ENCODE measurements at regions not wholly inside any gene's neighbourhood (a gene's known extent, or its start where the extent isn't known, plus 50 kb on each side); places are given as distances from the start of the nearest gene placed in this dataset.
"Not testable (repeated sequence)": the region's sequence is repeated elsewhere in the genome, so short reads cannot be mapped to it uniquely, and the experiment has no call there.

DNA sequence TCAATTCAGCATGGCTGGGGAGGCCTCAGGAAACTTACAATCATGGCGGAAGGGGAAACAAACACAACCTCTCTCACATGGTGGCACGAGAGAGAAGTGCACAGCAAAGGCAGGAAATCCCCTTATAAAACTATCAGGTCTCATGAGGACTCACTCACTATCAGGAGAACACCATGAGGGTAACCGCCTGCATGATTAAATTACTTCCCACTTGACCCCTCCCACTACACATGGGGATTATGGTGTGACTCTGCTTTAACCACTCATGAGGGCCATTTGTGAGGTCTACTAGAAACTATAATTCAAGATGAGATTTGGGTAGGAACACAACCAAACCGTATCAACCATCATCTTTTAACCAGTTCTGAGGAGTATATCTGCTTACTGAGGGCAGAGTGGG lies 387.4 kb upstream of the NFIA start:
- Histone ChIP-seq H3K4me3 (replicated peaks in 1 of 3; ENCODE audit: low read depth in 2 of 3, low read length in 3 of 3) (no peak overlapping the region), H3K79me2 (ENCODE audit: insufficient read depth, low read length) (no peaks in the 10 kb centered on the region), H3K27ac (ENCODE audit: low read depth in 1 of 2, low read length in 2 of 2) (no peak overlapping the region), H2AFZ (ENCODE audit: insufficient read depth, low read depth, low read length, poor library complexity, severe bottlenecking) (no peak overlapping the region), H4K20me1 (ENCODE audit: insufficient read depth, low read length) (no peaks in the 10 kb centered on the region), H3K4me2 (replicated peaks; ENCODE audit: extremely low read depth, low read length, poor library complexity, severe bottlenecking) (no peak overlapping the region), H3K4me1 (ENCODE audit: control insufficient read depth in 1 of 2, insufficient read depth in 2 of 2, low read length in 2 of 2) (no peaks in the 10 kb centered on the region), H3K36me3 (replicated peaks in 1 of 2; ENCODE audit: control insufficient read depth in 1 of 2, insufficient read depth in 2 of 2, low read length in 2 of 2) (no peaks in the 10 kb centered on the region), H3K9ac (ENCODE audit: insufficient read depth, low read length, poor library complexity, severe bottlenecking) (no peak overlapping the region), H3K27me3 (ENCODE audit: control insufficient read depth in 2 of 2, insufficient read depth in 2 of 2, low read length in 2 of 2) (no peaks in the 10 kb centered on the region), H3K9me3 (replicated peaks in 1 of 2; ENCODE audit: control insufficient read depth in 1 of 2, insufficient read depth in 1 of 2, low read length in 2 of 2) (peaks cover 4 to 6% of the 10 kb centered on the region in 2 donors)
- Mint-ChIP-seq H3K9me3 (peaks cover 0 to 9% (median 5%) of the 10 kb centered on the region in 7 donors), H3K27ac (no peak overlapping the region), H3K36me3 (no peaks in the 10 kb centered on the region), H3K4me3 (no peak overlapping the region), H3K27me3 (ENCODE audit: low read depth in 3 of 3) (peaks cover 0 to 1% (median 0%) of the 10 kb centered on the region in 3 donors), H3K4me1 (no peaks in the 10 kb centered on the region)
- TF ChIP-seq, protein P1, sequence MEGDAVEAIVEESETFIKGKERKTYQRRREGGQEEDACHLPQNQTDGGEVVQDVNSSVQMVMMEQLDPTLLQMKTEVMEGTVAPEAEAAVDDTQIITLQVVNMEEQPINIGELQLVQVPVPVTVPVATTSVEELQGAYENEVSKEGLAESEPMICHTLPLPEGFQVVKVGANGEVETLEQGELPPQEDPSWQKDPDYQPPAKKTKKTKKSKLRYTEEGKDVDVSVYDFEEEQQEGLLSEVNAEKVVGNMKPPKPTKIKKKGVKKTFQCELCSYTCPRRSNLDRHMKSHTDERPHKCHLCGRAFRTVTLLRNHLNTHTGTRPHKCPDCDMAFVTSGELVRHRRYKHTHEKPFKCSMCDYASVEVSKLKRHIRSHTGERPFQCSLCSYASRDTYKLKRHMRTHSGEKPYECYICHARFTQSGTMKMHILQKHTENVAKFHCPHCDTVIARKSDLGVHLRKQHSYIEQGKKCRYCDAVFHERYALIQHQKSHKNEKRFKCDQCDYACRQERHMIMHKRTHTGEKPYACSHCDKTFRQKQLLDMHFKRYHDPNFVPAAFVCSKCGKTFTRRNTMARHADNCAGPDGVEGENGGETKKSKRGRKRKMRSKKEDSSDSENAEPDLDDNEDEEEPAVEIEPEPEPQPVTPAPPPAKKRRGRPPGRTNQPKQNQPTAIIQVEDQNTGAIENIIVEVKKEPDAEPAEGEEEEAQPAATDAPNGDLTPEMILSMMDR (IDR thresholded peaks at IDR 0.05): no peak
- no peak for DNase-seq
- WGBS (ENCODE audit: insufficient coverage): no CpG with 5 or more reads among the region's 4 CpGs
- intact Hi-C loops (cut with micrococcal nuclease): no loop called here

DNA sequence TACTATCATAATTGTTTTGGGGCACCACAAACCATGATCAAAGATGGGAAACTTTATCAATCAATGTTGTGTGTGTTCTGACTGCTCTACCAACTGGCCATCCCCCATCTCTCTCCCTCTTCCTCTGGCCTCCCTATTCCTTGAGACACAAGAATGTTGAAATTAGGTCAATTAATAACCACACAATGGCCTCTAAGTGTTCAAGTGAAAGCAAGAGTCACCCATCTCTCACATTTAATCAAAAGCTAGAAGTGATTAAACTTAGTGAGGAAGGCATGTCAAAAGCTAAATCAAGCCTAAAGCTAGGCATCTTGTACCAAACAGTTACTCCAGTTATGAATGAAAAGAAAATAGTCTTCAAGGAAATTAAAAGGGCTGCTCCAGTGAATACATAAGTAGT lies 390.3 kb upstream of the NFIA start:
- H3K9me3 Mint-ChIP-seq: peaks cover 6 to 15% (median 8%) of the 10 kb centered on the region in 7 donors
- Histone ChIP-seq H3K36me3 (replicated peaks in 1 of 2; ENCODE audit: control insufficient read depth in 1 of 2, insufficient read depth in 2 of 2, low read length in 2 of 2) (no peaks in the 10 kb centered on the region), H2AFZ (ENCODE audit: insufficient read depth, low read depth, low read length, poor library complexity, severe bottlenecking) (no peak overlapping the region), H3K9me3 (replicated peaks in 1 of 2; ENCODE audit: control insufficient read depth in 1 of 2, insufficient read depth in 1 of 2, low read length in 2 of 2) (peaks cover 4 to 6% of the 10 kb centered on the region in 2 donors), H3K27me3 (ENCODE audit: control insufficient read depth in 2 of 2, insufficient read depth in 2 of 2, low read length in 2 of 2) (no peaks in the 10 kb centered on the region), H3K4me1 (ENCODE audit: control insufficient read depth in 1 of 2, insufficient read depth in 2 of 2, low read length in 2 of 2) (no peaks in the 10 kb centered on the region), H3K4me2 (replicated peaks; ENCODE audit: extremely low read depth, low read length, poor library complexity, severe bottlenecking) (no peak overlapping the region), H3K27ac (ENCODE audit: low read depth in 1 of 2, low read length in 2 of 2) (no peak overlapping the region), H3K79me2 (ENCODE audit: insufficient read depth, low read length) (no peaks in the 10 kb centered on the region), H3K4me3 (replicated peaks in 1 of 3; ENCODE audit: low read depth in 2 of 3, low read length in 3 of 3) (no peak overlapping the region), H3K9ac (ENCODE audit: insufficient read depth, low read length, poor library complexity, severe bottlenecking) (no peak overlapping the region), H4K20me1 (ENCODE audit: insufficient read depth, low read length) (no peaks in the 10 kb centered on the region)
- H3K36me3 Mint-ChIP-seq: no peaks in the 10 kb centered on the region
- no peak for DNase-seq
- TF ChIP-seq, protein P1 (IDR thresholded peaks at IDR 0.05): no peak
- H3K27me3 Mint-ChIP-seq (ENCODE audit: low read depth in 3 of 3): peaks cover 0 to 1% (median 0%) of the 10 kb centered on the region in 3 donors
- no peak overlapping the region for H3K27ac Mint-ChIP-seq
- intact Hi-C loops (cut with micrococcal nuclease): no loop called here
- no peak overlapping the region for H3K4me3 Mint-ChIP-seq
- H3K4me1 Mint-ChIP-seq: no peaks in the 10 kb centered on the region

DNA sequence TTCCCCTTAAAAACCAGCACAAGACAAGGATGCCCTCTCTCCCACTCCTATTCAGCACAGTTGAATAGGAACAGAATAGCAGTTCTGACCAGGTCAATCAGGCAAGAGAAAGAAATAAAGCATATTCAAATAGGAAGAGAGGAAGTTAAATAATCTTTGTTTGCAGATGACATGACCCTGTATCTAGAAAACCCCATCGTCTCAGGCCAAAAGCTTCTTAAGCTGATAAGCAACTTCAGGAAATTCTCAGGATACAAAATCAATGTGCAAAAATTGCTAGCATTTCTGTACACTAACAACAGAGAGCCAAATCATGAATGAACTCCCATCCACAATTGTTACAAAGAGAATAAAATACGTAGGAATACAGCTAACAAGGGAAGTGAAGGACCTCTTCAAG lies 394.1 kb upstream of the NFIA start:
- DNase-seq; H3K9ac ChIP-seq (ENCODE audit: insufficient read depth, low read length, poor library complexity, severe bottlenecking); H3K4me3 ChIP-seq (replicated peaks in 1 of 3; ENCODE audit: low read depth in 2 of 3, low read length in 3 of 3); H3K27ac ChIP-seq (ENCODE audit: low read depth in 1 of 2, low read length in 2 of 2); H3K4me1 Mint-ChIP-seq; H4K20me1 ChIP-seq (ENCODE audit: insufficient read depth, low read length); H3K27me3 Mint-ChIP-seq (ENCODE audit: low read depth in 3 of 3); H3K36me3 ChIP-seq (replicated peaks in 1 of 2; ENCODE audit: control insufficient read depth in 1 of 2, insufficient read depth in 2 of 2, low read length in 2 of 2); H3K4me1 ChIP-seq (ENCODE audit: control insufficient read depth in 1 of 2, insufficient read depth in 2 of 2, low read length in 2 of 2); H3K36me3 Mint-ChIP-seq; H3K4me3 Mint-ChIP-seq; H3K27ac Mint-ChIP-seq; H3K4me2 ChIP-seq (replicated peaks; ENCODE audit: extremely low read depth, low read length, poor library complexity, severe bottlenecking); H3K27me3 ChIP-seq (ENCODE audit: control insufficient read depth in 2 of 2, insufficient read depth in 2 of 2, low read length in 2 of 2); H2AFZ ChIP-seq (ENCODE audit: insufficient read depth, low read depth, low read length, poor library complexity, severe bottlenecking); H3K79me2 ChIP-seq (ENCODE audit: insufficient read depth, low read length); intact Hi-C loops (cut with micrococcal nuclease): not testable (repeated sequence)
- no CpG with 5 or more reads among the region's 2 CpGs for WGBS (ENCODE audit: insufficient coverage)
- peaks cover 8 to 11% of the 10 kb centered on the region in 2 donors for H3K9me3 ChIP-seq (replicated peaks in 1 of 2; ENCODE audit: control insufficient read depth in 1 of 2, insufficient read depth in 1 of 2, low read length in 2 of 2)
- peaks cover 12 to 19% (median 16%) of the 10 kb centered on the region in 7 donors for H3K9me3 Mint-ChIP-seq
